GM19239 (cell line): ENCODE measurements at regions not wholly inside any gene's neighbourhood (a gene's known extent, or its start where the extent isn't known, plus 50 kb on each side); places are given as distances from the start of the nearest gene placed in this dataset.

Experiments used
- DNase-seq: peaks from one replicate; pipeline ENCODE4 v3.0.0; 2011; ENCODE audit warnings: low spot score; ENCODE audit not compliant: insufficient read length
- FAIRE-seq: peaks from 2 replicates; lab custom pipeline; 2011; peaks lifted over from hg19 to GRCh38; lab: Jason Lieb, UNC

GRCh38 chr5:98442448-98442847 lies 331.0 kb upstream of the RGMB start:
- FAIRE-seq (no peak), DNase-seq (no peak)

- DNase-seq (no peak), FAIRE-seq (no peak)
Observed at GRCh38 chr5:98443881-98444280, 329.6 kb upstream of the RGMB start.

- DNase-seq (no peak), FAIRE-seq (no peak)
Observed at GRCh38 chr5:98453296-98453695, 320.2 kb upstream of the RGMB start.

- no peak for FAIRE-seq
- DNase-seq: no peak
Observed at GRCh38 chr5:98454407-98454806, 319.1 kb upstream of the RGMB start.

- no peak for FAIRE-seq
- no peak for DNase-seq
Observed at GRCh38 chr5:98454904-98455303, 318.6 kb upstream of the RGMB start.

DNA sequence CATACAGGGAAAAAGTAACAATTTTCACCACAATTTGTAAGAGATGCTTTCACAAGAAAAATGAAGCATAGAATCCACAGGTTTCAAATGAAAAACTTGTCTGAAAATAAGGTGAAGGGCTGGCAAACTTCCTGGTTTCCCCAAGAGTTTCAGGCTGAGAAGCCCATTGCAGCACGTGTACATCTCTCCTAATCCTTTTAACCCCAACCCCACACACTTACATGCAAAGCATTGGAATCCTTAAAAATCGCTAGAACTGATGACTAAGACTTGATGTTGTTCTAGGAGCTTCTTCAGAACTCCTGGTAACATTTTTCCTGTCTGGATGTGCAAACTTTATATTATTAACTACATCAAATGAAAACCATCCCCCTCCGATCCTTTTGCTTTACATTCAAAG lies 317.8 kb upstream of the RGMB start:
- FAIRE-seq (no peak), DNase-seq (no peak)

- FAIRE-seq: no peak
- no peak for DNase-seq
Observed at GRCh38 chr5:98458004-98458403, 315.5 kb upstream of the RGMB start.

- FAIRE-seq (no peak), DNase-seq (no peak)
Observed at GRCh38 chr5:98458726-98459125, 314.7 kb upstream of the RGMB start.

GRCh38 chr5:98460536-98460935 lies 312.9 kb upstream of the RGMB start:
- FAIRE-seq: no peak

DNA sequence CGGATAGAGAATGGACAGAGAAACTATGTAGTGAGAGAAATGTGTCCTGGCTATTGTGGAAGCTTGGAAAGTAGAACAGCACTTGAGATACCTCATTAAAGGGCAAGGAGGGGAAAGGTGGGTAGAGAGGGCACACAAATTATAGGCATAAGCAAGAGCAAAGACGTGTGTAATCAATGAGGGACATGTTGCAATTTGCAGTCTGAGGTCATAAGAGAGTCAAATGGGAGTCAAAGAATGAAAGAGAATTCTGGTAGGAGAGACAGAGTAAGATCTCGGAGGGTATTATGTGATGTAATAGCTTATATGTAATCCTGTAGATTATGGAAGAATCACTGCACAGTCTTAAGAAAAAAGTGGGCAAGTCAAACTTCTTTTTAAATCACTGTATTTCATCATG lies 312.0 kb upstream of the RGMB start:
- FAIRE-seq (no peak), DNase-seq (no peak)

More at GRCh38 chr5:98460536-98460935, 312.9 kb upstream of the RGMB start:
- no peak for DNase-seq

- DNase-seq: no peak
- no peak for FAIRE-seq
Observed at GRCh38 chr5:98463222-98463621, 310.2 kb upstream of the RGMB start.

- no peak for FAIRE-seq
- no peak for DNase-seq
Observed at GRCh38 chr5:98463676-98464075, 309.8 kb upstream of the RGMB start.

DNA sequence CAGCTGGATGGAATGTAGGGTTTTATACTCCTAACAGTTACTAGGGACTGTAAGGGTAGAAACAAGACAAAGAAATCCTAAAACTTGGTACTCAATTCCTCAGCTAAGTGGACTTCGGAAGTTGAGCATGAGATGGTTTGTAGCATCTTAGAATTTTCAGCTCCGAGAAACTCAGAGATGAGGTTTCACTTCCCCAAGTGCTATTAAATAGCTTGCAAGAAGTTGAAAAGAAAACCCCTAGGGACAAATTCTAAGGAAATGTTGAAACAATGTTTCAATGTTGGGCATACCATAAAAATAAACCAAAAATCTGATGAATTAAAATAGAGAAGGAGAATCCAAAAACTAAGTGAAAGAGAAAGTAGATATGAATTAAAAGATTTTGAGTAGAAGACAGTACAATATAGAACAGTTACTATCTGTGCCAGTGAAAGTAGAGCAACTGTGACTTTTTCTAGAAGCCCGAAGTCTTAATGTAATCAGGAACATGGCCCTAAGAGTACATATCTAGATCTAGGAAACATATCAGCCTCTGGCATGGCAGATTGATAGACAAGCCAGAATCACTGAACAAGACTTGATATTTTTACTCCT lies 308.6 kb upstream of the RGMB start:
- no peak for FAIRE-seq
- DNase-seq: no peak

DNA sequence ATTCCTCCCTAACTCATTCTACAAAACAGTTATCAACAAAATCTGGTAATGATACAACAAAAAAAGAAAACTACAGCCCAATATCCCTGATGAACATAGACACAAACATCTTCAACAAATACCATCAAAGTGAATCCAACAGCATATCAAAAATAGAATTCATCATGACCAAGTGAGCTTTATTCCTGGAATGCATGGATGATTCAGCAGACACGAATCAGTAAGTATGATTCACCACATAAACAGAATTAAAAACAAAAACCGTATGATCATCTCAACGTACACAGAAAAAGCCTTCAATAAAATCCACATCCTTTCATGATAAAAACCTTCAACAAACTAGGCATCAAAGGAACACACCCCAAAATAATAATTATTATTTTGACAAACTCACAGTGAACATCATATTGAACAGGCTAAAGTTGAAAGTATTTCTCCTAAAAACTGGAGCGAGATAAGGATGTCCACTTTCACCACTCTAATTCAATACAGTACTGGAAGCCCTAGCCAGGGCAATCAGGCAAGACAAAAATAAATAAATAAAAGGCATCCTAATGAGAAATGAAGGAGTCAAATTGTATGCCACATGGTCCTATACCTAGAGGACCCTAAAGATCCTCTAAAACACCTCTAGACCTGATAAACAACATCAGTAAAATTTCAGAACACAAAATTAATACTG lies 305.1 kb upstream of the RGMB start:
- no peak for FAIRE-seq
- no peak for DNase-seq

GRCh38 chr5:98470747-98471146 lies 302.7 kb upstream of the RGMB start:
- DNase-seq (no peak), FAIRE-seq (no peak)

DNA sequence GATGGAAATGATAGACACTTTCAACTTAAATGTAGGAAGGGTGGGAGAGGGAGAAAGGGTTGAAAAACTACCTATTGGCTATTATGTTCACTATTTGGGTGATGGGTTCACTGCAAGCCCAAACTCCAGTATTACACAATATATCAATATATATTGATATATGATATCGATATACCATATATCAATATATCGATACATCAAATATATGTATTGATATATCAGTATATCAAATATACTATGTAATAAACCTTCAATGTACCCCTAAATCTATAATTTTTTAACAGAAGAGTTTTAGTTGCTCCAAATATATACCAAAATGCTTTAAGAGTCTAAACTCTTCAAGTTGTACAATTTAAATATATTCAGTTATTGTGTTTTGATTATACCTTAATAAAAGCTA lies 302.0 kb upstream of the RGMB start:
- FAIRE-seq (no peak), DNase-seq (no peak)

- FAIRE-seq (no peak), DNase-seq (no peak)
Observed at GRCh38 chr5:98474216-98474615, 299.2 kb upstream of the RGMB start.

- FAIRE-seq (no peak), DNase-seq (no peak)
Observed at GRCh38 chr5:98474782-98475181, 298.7 kb upstream of the RGMB start.

GRCh38 chr5:98482321-98483300 lies 290.9 kb upstream of the RGMB start:
- DNase-seq: no peak
- FAIRE-seq: no peak

DNA sequence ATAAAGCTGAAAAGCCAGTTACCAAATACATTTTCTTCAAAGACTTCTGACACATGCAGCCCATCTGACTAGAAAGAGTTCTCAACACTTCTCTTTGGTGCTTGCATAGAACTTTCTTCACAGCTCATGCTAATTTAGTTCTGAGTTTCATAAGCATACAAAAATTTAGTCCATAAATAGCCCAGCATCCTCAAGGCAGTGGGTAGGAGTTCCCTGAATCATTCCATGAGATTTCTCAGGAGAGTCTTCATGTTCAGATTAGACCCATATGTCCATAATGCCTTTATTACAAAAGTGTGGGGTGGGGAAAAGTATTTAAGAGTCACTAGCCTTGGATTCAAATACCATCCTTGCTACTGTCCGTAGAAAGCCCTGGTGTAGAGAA lies 290.2 kb upstream of the RGMB start:
- FAIRE-seq: no peak
- no peak for DNase-seq

DNA sequence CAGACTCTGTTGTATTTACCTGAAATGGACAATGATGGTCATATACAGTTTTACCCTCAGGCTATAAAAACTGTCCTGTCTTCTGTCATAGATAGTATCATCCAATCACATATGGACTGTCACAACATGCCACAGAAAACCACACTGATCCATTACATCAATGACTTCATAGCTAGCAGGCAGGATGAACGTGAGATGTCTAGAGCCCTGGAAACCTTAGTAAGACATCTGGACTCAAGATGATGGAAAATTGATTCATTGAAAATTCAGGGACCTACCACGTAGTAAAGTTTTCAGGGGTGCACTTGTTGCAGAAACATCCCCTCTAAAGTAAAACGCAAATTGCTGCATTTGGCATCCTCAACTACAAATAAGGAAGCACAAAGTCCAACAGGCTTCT lies 284.4 kb upstream of the RGMB start:
- DNase-seq (no peak), FAIRE-seq (no peak)
